Uterus (tissue), 2 donors: ENCODE measurements at regions not wholly inside any gene's neighbourhood (a gene's known extent, or its start where the extent isn't known, plus 50 kb on each side); places are given as distances from the start of the nearest gene placed in this dataset.

Experiments used
- CTCF ChIP-seq, 4 experiments: fragments of 200-600 bp in 2 of 4; fragments of 450-650 bp in 2 of 4; sonication (generic) in 2 of 4; IDR thresholded peaks; one replicate each; pipeline ENCODE4 v1.5.1; 2016 to 2019; ENCODE audit warnings: antibody characterized with exemption in 4 of 4, mild to moderate bottlenecking in 2 of 4, moderate library complexity in 1 of 4
- POLR2A ChIP-seq, 2 donors: fragments of 450-650 bp; IDR thresholded peaks; one replicate each; pipeline ENCODE4 v1.6.1; 2016; ENCODE audit warnings: antibody characterized with exemption in 2 of 2, mild to moderate bottlenecking in 1 of 2, moderate library complexity in 1 of 2

GRCh38 chr4:19831644-19832285 is 419.9 kb upstream of the SLIT2 start:
- TF ChIP-seq CTCF (IDR thresholded peaks at IDR 0.05) (no peak), POLR2A (IDR thresholded peaks at IDR 0.05) (no peak)
